Body of pancreas (tissue), 4 donors: ENCODE measurements at regions not wholly inside any gene's neighbourhood (a gene's known extent, or its start where the extent isn't known, plus 50 kb on each side); places are given as distances from the start of the nearest gene placed in this dataset.

Source experiments
- ATAC-seq: fragments of 150-250 bp; one replicate; pipeline ENCODE4 v1.9.1; 2016
- DNase-seq, 4 donors: peaks; one replicate each; pipeline ENCODE4 v3.0.0-alpha.2; 2019
- H3K27ac ChIP-seq, 4 donors: fragments of 200-600 bp; sonication (generic); 1 replicate in 3 of 4; 2 replicates in 1 of 4; pipeline versions ENCODE4 v1.5.1 to v1.6.1; 2016 to 2019; ENCODE audit warnings: mild to moderate bottlenecking in 1 of 4, mixed read lengths in 1 of 4, moderate library complexity in 1 of 4
- H3K27me3 ChIP-seq, 2 donors: fragments of 200-600 bp; sonication (generic); one replicate each; pipeline ENCODE4 v1.6.0; 2016; ENCODE audit warnings: mild to moderate bottlenecking in 1 of 2
- H3K36me3 ChIP-seq, 2 donors: fragments of 200-600 bp; sonication (generic); replicated peaks in 1 of 2; 2 replicates each; pipeline ENCODE4 v1.5.1; 2016; ENCODE audit warnings: low read depth in 2 of 2; ENCODE audit not compliant: insufficient read depth in 1 of 2
- H3K4me1 ChIP-seq: fragments of 200-600 bp; sonication (generic); one replicate; pipeline ENCODE4 v1.6.0; 2016
- H3K4me3 ChIP-seq, 2 donors: fragments of 200-600 bp; sonication (generic); 1 replicate in 1 of 2; 2 replicates in 1 of 2; pipeline ENCODE4 v1.5.1; 2016 to 2019
- H3K9me3 ChIP-seq, 3 donors: fragments of 200-600 bp; sonication (generic); 1 replicate in 2 of 3; 2 replicates in 1 of 3; pipeline ENCODE4 v1.5.1; 2016
- CTCF ChIP-seq, 7 experiments: fragments of 450-650 bp in 4 of 7; fragments of 200-600 bp in 3 of 7; sonication (generic) in 3 of 7; IDR thresholded peaks; one replicate each; pipeline ENCODE4 v1.5.1; 2016 to 2019; ENCODE audit warnings: antibody characterized with exemption in 7 of 7
- POLR2A ChIP-seq, 3 donors: fragments of 450-650 bp; IDR thresholded peaks; one replicate each; pipeline ENCODE4 v1.6.1; 2016; ENCODE audit warnings: antibody characterized with exemption in 3 of 3, mild to moderate bottlenecking in 2 of 3
- WGBS, 2 donors: methylation state at CpG; one replicate each; pipeline ENCODE4 v1.1.5; 2017; 5-methylcytosine and 5-hydroxymethylcytosine counted together
- intact Hi-C: fragments of 100-400 bp; cut with DNase I; formaldehyde crosslinking; loops from one replicate; pipeline ENCODE4 v1.15.1; 2023

- 44 to 70% methylated on average over 4 of the region's 4 CpGs for WGBS, 2 donors
- H3K36me3 ChIP-seq, result no peaks in the 10 kb centered on the region
- TF ChIP-seq CTCF (IDR thresholded peaks at IDR 0.05) (no peak), POLR2A (IDR thresholded peaks at IDR 0.05) (no peak)
- no peak overlapping the region for H3K4me3 ChIP-seq
- H3K27me3 ChIP-seq, result no peaks in the 10 kb centered on the region
- no peaks in the 10 kb centered on the region for H3K9me3 ChIP-seq
- intact Hi-C loops, result no loop called here
- ATAC-seq, result no peak
- no peak overlapping the region for H3K27ac ChIP-seq
- no peaks in the 10 kb centered on the region for H3K4me1 ChIP-seq
- DNase-seq, result no peak
These were observed 230.1 kb upstream of the THBS1 start for GRCh38 chr15:39350785-39351184.

- WGBS, 2 donors, result 94 to 96% methylated on average over 3 of the region's 3 CpGs
- Histone ChIP-seq H3K4me1 (peaks cover 19% of the 10 kb centered on the region), H3K36me3 (no peaks in the 10 kb centered on the region), H3K27me3 (no peaks in the 10 kb centered on the region), H3K9me3 (no peaks in the 10 kb centered on the region), H3K27ac (no peak overlapping the region), H3K4me3 (no peak overlapping the region)
- ATAC-seq (no peak), DNase-seq (no peak)
- intact Hi-C loops, result no loop called here
- TF ChIP-seq CTCF (IDR thresholded peaks at IDR 0.05) (no peak), POLR2A (IDR thresholded peaks at IDR 0.05) (no peak)
These were observed 226.7 kb upstream of the THBS1 start for GRCh38 chr15:39354189-39354588.

- ATAC-seq (peak; percentile 24), DNase-seq (no peak)
- intact Hi-C loops, result no loop called here
- H3K4me3 ChIP-seq, result no peak overlapping the region
- no peaks in the 10 kb centered on the region for H3K9me3 ChIP-seq
- peak overlapping the region; percentile 18 to 74 (median 68) for H3K27ac ChIP-seq
- TF ChIP-seq CTCF (IDR thresholded peaks at IDR 0.05) (no peak), POLR2A (IDR thresholded peaks at IDR 0.05) (no peak)
- H3K4me1 ChIP-seq, result peaks cover 30% of the 10 kb centered on the region
- WGBS, 2 donors, result 44 to 55% methylated on average over 8 of the region's 8 CpGs
- H3K36me3 ChIP-seq, result no peaks in the 10 kb centered on the region
- H3K27me3 ChIP-seq, result no peaks in the 10 kb centered on the region
These were observed 223.2 kb upstream of the THBS1 start for GRCh38 chr15:39357480-39358268.

- Histone ChIP-seq H3K4me3 (no peak overlapping the region), H3K36me3 (no peaks in the 10 kb centered on the region), H3K4me1 (peaks cover 30% of the 10 kb centered on the region), H3K27me3 (no peaks in the 10 kb centered on the region), H3K9me3 (no peaks in the 10 kb centered on the region), H3K27ac (peak overlapping the region; percentile 67 to 77 (median 72))
- TF ChIP-seq POLR2A (IDR thresholded peaks at IDR 0.05) (peak in 1 of 3 donors; percentile 19), CTCF (IDR thresholded peaks at IDR 0.05) (no peak)
- DNase-seq, result peak; percentile 33 to 58 (median 54)
- peak; percentile 86 for ATAC-seq
- intact Hi-C loops, result no loop called here
- 22 to 50% methylated on average over 2 to 3 of the region's 3 CpGs for WGBS, 2 donors
These were observed 222.3 kb upstream of the THBS1 start for GRCh38 chr15:39358441-39359041.
